ENCODE measurements at regions not wholly inside any gene's neighbourhood (a gene's known extent, or its start where the extent isn't known, plus 50 kb on each side); places are given as distances from the start of the nearest gene placed in this dataset.

GRCh38 chr12:84723988-84724387 is 188.6 kb downstream of the SLC6A15 start:
- BruUV-seq (replicated peaks) = no TSS peak
- CTCF ChIA-PET = interaction anchor here (0.6 kb wide), 1 partner anchor 12 kb away, joined by 3 read pairs; no protein-coding TSS in a partner anchor

GRCh38 chr12:84719997-84720396 is 192.6 kb downstream of the SLC6A15 start:
- Mint-ChIP-seq H3K36me3 (ENCODE audit: insufficient read depth, unreplicated experiment) (no peaks in the 10 kb centered on the region), H3K27me3 (ENCODE audit: unreplicated experiment) (no peaks in the 10 kb centered on the region), H3K4me1 (ENCODE audit: low read depth, unreplicated experiment) (no peaks in the 10 kb centered on the region), H3K27ac (ENCODE audit: unreplicated experiment) (no peak overlapping the region), H3K4me3 (ENCODE audit: low read depth, unreplicated experiment) (no peak overlapping the region), H3K9me3 (ENCODE audit: low read depth, unreplicated experiment) (no peaks in the 10 kb centered on the region)
- intact Hi-C loops (cut with micrococcal nuclease; ENCODE audit: unreplicated experiment) = no loop called here
- CTCF ChIA-PET = no interaction called here
- TF ChIP-seq, protein P1, sequence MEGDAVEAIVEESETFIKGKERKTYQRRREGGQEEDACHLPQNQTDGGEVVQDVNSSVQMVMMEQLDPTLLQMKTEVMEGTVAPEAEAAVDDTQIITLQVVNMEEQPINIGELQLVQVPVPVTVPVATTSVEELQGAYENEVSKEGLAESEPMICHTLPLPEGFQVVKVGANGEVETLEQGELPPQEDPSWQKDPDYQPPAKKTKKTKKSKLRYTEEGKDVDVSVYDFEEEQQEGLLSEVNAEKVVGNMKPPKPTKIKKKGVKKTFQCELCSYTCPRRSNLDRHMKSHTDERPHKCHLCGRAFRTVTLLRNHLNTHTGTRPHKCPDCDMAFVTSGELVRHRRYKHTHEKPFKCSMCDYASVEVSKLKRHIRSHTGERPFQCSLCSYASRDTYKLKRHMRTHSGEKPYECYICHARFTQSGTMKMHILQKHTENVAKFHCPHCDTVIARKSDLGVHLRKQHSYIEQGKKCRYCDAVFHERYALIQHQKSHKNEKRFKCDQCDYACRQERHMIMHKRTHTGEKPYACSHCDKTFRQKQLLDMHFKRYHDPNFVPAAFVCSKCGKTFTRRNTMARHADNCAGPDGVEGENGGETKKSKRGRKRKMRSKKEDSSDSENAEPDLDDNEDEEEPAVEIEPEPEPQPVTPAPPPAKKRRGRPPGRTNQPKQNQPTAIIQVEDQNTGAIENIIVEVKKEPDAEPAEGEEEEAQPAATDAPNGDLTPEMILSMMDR (IDR thresholded peaks at IDR 0.05; ENCODE audit: unreplicated experiment) = no peak
- DNase-seq = no peak
- no TSS peak for BruUV-seq (replicated peaks)

More at GRCh38 chr12:84723988-84724387, 188.6 kb downstream of the SLC6A15 start:
- TF ChIP-seq, protein P1 (IDR thresholded peaks at IDR 0.05; ENCODE audit: unreplicated experiment) = no peak
- Mint-ChIP-seq H3K36me3 (ENCODE audit: insufficient read depth, unreplicated experiment) (no peaks in the 10 kb centered on the region), H3K4me1 (ENCODE audit: low read depth, unreplicated experiment) (peaks cover 10% of the 10 kb centered on the region), H3K9me3 (ENCODE audit: low read depth, unreplicated experiment) (peaks cover 2% of the 10 kb centered on the region), H3K4me3 (ENCODE audit: low read depth, unreplicated experiment) (no peak overlapping the region), H3K27me3 (ENCODE audit: unreplicated experiment) (no peaks in the 10 kb centered on the region), H3K27ac (ENCODE audit: unreplicated experiment) (no peak overlapping the region)
- no peak for DNase-seq
- intact Hi-C loops (cut with micrococcal nuclease; ENCODE audit: unreplicated experiment) = no loop called here

DNA sequence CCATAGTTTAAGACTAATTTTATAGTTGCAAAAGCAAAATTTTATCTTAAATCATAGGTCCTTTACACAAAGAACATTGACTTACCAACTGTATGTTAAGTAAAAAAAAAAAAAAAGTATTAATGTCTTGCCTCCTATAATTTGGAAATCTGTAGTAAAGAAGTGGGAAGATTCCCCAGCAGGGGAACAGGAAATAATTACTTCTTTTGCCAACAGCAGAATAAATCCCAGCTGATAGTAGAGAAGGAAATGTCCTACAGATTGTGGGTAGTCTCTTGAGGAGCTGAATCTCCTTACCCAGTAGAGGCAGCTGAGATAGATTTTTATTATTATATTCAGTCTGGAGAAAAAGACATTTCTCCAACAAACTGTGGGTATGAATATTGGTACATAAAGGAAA is 193.7 kb downstream of the SLC6A15 start:
- H3K4me1 Mint-ChIP-seq (ENCODE audit: low read depth, unreplicated experiment) = no peaks in the 10 kb centered on the region
- no peak overlapping the region for H3K27ac Mint-ChIP-seq (ENCODE audit: unreplicated experiment)
- BruUV-seq (replicated peaks) = no TSS peak
- no peaks in the 10 kb centered on the region for H3K9me3 Mint-ChIP-seq (ENCODE audit: low read depth, unreplicated experiment)
- CTCF ChIA-PET = no interaction called here
- no peak overlapping the region for H3K4me3 Mint-ChIP-seq (ENCODE audit: low read depth, unreplicated experiment)
- TF ChIP-seq, protein P1 (IDR thresholded peaks at IDR 0.05; ENCODE audit: unreplicated experiment) = no peak
- intact Hi-C loops (cut with micrococcal nuclease; ENCODE audit: unreplicated experiment) = no loop called here
- H3K36me3 Mint-ChIP-seq (ENCODE audit: insufficient read depth, unreplicated experiment) = no peaks in the 10 kb centered on the region
- H3K27me3 Mint-ChIP-seq (ENCODE audit: unreplicated experiment) = no peaks in the 10 kb centered on the region
- no peak for DNase-seq

DNA sequence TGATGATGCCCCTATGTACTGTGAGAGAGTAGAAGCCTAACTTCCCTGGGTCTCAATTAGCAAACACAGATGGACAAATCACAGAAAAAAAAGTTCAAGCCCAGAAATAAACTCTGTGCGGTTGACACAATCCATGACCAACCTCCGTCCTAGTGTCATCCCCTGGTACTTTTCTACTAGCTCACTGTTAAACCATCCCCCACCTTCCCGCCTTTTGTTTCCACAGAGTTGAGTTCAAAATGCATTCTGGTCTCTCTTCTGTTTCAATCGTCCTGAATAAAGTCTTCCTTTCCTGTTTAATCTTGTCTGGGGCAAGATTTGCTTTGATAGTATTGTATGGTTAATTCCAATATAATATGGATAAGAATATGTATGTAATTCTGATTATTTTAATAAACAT is 199.9 kb downstream of the SLC6A15 start:
- BruUV-seq (replicated peaks) = no TSS peak
- Mint-ChIP-seq H3K4me1 (ENCODE audit: low read depth, unreplicated experiment) (no peaks in the 10 kb centered on the region), H3K27ac (ENCODE audit: unreplicated experiment) (no peak overlapping the region), H3K9me3 (ENCODE audit: low read depth, unreplicated experiment) (no peaks in the 10 kb centered on the region), H3K27me3 (ENCODE audit: unreplicated experiment) (no peaks in the 10 kb centered on the region), H3K4me3 (ENCODE audit: low read depth, unreplicated experiment) (no peak overlapping the region), H3K36me3 (ENCODE audit: insufficient read depth, unreplicated experiment) (no peaks in the 10 kb centered on the region)
- CTCF ChIA-PET = no interaction called here
- TF ChIP-seq, protein P1 (IDR thresholded peaks at IDR 0.05; ENCODE audit: unreplicated experiment) = no peak
- no peak for DNase-seq
- intact Hi-C loops (cut with micrococcal nuclease; ENCODE audit: unreplicated experiment) = no loop called here
